CMK (cell line): ENCODE measurements at regions not wholly inside any gene's neighbourhood (a gene's known extent, or its start where the extent isn't known, plus 50 kb on each side); places are given as distances from the start of the nearest gene placed in this dataset.

Experiments
- DNase-seq: peaks from one replicate; pipeline ENCODE4 v3.0.0-alpha.2; 2010; ENCODE audit warnings: low read depth

DNA sequence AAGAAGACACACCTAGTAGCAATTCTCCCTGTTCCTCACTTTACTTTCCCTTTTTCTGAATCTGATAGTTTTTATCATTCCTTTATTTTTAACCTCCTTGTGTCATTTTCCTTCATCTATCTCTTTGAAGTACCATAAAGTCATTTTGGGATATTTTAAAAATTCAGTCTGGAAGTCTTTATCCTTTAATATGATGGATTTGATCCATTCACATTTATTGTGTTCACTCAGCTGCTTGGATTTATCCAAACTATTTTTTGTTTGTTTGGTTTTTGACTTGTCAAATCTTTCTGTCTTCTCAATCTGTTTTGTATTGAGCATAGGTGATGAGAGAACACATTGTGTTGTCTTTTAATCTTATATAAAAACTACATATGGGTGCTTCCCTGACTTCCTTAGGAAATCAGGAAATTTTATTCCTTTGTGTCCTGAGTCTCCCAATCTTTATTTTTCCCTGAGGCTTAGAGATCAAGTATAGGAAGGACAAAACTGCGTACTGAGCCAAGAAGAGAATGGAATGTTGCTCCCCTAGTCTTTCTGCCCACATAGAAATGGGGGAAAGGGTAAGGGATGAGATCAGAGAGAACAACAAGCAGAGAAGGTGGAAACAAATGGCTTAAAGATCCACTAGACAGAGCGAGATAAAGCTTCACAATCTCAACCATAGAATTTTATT lies 132.7 kb upstream of the HABP2 start:
- DNase-seq, result no peak

DNA sequence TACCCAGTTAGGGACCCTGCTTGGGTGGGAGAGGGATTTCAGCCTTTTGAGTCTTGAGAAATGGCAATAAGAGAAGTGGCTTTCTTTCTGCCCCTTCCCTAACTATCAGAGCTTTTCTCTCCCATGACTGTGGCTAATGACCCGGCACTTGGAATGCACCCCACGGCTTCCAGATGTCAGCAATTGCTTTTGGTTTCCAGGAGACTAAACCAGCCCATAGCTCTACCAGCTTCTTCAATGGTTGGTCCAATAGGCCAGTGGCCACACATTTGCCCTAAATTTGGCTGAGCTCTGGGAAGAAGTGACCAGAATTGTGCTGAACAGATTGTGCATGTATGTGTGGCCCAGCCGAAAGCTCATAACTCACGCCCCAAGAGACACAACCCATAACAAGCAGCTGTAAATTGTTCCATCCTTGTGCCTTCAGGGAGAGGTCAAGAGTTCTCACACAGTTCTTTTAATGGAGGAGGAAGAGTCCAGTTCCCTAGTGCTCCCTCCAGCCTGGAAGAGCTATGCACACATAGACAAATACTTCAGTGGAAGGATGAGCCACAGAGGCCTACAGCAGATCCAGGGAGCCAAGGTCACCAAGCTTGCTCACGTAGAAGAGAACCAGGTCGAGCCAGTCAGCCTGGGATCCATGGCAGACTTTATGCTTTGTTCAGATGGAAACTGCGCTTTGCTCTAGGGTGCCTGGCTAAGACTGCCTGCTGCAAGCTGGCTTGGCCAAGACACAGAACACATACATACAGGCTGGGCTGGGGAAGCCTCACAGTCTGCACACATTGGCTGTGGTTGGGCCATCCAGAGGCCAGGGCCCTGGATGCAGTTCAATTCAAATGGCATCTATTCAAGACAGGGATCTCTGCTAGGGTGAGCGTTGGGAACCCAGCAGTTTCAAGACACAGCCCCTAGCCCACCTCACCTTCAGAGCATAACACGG lies 131.8 kb upstream of the HABP2 start:
- no peak for DNase-seq

DNA sequence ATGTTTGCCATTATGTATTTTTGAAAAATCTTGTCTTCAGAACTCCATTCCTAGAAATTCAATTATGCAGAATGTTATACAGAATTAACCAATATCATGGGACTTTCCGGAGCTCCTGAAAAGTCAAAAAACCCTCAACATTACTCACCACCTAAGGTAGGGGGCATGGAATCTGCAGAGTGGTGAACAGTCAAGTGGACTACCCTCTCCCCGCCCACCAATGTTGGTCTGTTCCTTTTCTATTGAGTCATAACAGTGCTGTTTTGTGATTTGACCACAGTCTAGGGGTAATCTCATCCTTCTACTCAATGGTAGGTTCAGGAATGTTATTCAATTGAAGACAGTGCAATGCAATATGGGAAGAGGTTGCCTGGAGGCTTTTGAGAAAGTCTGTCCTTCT lies 130.5 kb upstream of the HABP2 start:
- DNase-seq, result no peak

DNA sequence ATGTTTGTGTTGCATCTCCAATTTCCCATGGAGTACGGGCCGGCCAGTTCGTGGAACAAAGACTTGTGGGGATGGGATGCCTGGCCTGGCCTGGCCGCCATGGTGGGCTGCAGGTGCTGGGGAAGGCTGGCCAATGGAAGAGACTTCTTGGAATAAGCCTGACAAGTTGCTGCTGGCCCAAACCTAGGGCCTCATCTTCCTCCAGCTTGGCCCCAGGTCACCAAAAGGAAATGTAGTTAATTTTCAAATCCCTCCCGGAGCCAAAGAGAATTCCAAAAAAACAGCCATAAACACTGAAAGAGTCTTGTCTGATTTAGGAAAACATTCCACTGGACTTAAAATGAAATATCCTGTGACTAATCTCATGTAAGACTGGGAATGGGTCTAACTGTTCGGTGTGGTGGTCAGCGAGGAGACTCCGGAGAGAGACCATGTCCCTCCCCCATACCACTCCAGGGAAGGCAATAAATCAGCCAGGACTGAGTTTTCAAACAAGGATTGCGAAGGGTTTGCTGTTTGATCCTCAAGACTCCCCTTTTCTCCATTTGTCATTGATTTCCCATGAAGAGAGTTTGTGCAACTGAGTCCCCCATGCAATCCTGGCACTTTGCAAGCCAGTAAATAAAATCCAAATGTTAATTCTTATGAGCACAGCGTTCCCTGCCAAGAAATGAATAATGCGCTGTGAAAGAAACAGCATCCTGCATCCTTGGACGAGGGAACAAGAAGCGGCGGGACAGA lies 128.7 kb upstream of the HABP2 start:
- DNase-seq, result no peak

DNA sequence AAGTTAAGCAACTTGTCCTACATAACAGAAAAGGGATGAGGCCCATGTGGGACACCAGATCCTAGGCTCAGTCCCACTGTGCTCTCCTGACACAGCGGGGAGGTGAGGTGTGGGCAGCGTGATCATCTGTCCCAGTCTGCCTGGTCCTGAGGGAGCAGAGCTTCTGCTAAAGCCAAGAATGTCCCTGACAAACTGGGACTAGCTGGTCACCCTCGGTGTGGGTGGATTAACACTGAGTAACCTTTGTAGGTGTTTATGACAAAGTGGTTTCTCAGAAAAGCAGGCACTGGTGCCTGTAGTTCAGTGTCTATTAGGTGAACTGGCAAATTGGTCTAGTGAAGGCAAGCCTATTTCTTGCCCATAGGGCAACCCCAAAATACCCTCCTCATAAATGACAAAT lies 127.8 kb upstream of the HABP2 start:
- DNase-seq, result no peak

DNA sequence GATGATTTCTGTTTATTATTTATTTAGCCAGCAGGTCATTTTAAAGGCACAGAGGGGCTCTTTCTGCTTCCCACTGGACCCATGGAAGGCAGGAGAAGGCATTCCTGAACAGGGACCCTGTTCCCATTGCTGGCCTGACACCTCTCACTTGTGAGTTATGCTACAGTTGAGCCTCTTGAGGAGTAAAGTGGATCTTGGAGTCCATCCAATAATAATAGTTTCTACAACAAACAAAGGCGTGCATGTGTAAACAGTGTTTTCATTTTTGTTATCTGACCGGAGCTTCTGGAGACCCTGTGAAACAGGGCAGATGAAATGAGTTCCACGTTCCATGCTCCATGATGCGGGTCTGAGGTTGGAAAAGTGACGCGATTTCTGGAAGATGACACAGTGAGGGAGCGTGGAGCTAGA lies 127.3 kb upstream of the HABP2 start:
- no peak for DNase-seq

DNA sequence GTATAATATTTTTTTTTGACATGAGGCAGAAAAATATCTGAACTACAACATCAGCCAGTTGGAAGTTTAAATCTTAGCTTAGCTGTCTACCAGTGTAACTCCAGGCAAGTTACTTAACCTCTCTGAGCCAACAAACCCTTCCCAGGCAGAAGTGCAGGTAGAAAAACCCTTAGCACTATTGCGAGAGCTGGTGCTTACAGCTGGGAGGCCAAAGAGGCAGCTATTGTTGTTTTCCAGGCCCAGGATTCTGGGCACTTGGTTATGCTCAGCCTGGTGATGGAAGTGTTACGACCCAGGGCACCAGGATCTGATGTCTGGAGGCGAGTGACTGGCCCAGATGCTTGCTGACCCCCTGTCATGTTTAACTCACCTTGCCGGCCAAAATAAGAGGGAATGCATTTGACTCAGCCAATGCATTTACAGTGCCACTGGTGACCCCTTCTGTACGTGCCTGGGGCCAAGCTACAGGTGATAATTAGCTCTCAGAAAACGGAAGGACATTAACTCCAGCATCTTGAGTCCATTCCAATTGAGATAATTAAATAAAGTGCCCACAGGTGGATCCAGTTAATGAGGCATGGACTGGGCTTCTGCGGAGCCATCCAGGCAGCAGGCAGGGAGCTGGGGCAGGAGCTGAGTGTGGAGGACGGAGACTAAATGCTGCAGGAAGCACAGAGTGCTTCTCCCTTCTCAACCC lies 126.5 kb upstream of the HABP2 start:
- no peak for DNase-seq

DNA sequence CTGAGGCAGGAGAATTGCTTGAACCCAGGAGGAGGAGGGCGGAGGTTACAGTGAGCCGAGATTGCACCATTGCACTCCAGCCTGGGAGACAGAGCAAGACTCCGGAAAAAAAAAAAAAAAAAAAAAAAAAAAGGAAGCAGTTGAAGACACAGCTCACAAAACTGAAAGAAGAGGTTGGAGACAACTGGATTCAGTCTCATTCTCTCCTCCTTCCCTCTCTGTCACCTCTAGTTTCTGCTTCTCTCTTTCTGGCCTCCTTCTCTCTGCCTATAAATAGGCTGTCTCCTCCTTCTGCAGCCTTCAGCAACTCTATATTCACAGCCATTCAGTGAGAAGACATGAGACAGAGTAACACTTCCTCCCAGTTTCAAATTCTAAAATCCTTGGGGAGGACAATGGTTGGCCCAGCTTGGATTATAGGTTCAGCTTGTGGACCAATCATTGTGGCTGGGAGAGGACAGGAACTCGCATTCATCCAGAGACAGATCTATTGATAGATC lies 125.6 kb upstream of the HABP2 start:
- DNase-seq, result no peak

DNA sequence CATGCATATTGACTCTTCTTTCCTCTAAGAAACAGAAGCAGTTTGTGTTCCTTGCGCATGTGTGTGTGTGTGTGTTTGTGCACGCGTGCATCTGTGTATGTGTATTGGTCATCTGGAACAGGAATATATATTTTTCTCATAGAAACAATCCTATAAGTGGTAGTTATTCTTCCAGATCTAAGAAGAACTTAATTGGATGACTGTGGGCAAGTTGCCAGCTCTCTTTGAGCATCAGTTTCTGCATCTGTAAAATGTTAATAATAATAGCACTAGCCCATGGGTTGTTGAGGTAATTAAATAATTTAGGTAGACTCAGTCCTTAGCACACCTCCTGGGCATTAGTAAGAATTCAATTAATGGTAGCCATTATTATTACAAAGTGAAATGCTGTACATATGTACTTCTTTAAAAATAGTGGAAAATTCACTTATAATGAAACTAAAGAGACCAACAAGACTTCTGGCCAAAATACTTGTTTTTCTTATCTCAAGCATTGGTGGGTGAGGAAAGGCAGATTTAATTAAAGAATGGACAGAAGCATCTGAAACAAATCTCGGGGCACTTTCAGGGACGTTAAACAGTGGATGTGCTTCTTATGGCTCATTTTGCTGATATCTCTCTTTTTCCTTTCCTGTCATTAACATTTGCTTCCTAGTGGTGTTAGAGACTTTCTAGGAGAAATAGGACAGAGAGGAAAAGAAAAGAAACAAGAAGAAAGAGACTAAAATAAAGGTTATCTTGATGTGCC lies 124.9 kb upstream of the HABP2 start:
- no peak for DNase-seq

DNA sequence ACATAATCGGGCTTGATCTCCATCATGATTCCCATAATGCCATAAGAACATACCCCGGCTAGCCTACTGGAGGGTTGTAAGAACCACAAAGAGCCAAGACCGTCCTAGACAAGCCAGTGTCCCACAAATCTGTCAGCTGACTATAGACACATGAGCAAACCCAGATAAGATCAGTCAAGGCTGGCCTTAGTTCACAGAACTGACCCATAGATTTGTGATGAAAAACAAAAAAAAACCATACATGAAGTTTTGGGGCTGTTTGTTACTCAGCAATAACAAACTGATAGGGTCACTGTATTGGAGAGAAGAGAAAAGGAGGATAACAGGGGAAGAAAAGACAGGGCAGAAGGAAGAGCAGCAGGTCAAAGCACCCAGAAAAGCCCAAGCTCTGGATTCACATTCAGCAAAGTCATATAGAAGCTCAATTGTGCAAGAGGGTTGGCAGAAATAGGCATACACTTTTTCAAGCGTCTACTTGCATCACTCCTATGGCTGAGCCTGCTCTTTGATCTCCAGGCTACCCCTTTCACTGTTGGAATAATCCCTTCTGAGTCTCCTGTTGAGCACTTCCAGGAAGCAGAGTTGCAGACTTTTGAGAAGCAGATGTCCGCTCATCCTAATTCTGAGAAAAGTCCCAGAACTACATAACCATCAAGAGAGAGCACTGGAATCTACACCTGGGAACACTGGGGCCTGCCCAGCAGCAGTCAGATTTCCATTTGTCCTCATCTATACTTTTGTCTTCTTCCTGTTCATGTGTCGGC lies 122.0 kb upstream of the HABP2 start:
- no peak for DNase-seq

DNA sequence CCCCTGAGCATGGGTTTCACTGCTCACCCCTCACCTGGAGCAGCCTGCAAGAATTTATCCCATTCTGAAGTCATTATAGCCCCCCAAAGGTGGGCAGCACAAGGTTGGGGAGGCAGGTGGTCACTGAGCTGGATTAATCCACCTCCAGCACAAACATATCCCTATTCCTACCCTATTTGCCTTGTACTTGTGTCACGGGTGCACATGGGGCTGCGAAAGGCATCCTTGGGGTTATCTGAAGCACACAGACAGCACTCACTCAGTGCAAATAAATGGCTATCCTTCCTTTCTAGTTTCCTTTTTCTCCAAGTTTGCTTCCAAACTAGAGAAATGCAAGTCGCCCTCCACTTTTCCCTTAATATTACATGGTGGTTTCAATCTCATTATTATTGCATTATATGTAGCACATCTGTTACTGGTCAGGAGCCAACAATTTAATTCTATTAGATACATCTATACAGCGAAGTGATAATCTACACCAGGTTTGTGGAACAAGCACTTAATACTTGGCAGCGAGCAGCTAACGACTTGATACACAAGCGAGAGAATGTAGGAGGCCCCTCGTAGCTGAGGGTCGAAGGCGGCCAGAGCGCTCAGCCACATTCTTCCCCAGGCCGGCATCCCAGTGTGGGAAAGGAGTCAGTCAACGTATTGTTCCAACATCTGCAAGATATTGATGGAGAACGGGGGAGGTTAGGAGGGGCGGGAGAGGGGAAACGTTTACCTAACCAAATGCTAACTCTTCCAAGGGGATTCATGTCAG lies 121.3 kb upstream of the HABP2 start:
- no peak for DNase-seq

DNA sequence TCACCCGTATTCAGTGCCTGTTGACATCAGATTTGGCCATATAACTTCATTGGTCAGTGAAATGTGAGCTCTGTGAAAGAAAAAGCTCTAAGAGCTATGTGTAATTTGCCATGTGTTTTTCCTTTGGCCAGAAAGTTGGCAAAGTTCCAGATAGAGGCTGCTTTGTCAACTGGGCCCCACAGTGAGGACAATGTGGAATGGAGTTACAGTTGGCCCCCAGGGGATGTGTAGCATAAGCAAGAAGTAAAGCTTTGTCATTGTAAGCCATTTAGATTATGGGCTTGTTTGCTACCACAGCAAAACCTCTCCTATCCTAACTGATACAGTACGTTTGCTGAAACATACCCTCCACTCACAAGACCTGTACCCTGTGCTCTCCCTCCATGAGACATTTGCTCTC lies 119.1 kb upstream of the HABP2 start:
- no peak for DNase-seq

DNA sequence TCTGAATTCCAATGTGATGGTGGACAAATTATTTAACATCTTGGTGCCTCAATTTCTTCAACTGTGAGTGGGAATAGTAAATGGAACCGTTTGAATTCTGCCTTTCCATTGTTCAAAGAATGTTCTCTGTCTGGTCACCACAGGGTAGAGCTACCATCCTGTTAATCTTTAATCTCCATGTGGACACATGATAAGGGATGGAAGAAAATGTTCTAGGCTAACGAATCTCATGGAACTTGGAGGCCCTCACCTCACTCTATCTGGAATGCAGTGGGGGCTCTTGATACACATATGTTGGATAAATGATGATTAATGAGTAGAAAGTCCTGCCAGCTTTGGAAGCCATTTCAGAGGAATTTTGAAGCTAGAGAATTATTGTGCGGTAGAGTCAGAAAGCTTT lies 118.5 kb upstream of the HABP2 start:
- DNase-seq, result no peak

DNA sequence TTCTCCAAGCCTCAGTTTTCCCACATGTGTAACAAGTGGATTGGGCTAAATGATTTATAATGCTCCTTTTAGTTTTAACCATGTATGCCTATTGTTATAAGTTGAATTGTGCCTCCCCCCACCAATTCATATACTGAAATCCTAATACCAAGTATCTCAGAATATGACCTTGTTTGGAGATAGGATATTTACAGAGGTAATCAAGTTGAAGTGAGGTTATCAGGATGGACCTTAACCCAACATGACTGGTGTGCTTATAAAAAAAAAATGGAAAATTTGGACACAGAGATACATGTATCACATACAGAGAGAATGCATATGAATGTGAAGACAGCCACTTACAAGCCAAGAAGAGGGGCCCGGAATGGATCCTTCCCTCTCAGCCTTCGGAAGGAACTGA lies 117.9 kb upstream of the HABP2 start:
- DNase-seq, result no peak

DNA sequence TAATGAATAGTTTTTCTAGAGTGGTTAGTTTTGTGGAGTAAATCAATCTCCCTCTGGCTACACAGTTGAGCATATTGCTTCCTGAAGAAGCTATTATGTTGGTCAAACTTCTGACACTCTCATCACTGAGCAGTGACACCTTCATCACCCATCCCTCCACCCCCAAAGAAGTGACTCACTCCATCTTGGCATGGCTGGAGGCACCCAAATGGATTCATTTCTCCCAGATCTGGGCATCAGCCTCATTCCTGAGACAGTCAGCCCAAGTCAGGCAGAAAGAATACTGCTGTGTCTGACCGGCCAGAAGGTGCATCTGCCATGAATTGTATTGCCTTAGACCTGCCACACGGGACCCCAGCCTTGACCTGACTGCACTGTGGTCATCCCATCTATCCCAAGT lies 117.0 kb upstream of the HABP2 start:
- DNase-seq, result no peak

DNA sequence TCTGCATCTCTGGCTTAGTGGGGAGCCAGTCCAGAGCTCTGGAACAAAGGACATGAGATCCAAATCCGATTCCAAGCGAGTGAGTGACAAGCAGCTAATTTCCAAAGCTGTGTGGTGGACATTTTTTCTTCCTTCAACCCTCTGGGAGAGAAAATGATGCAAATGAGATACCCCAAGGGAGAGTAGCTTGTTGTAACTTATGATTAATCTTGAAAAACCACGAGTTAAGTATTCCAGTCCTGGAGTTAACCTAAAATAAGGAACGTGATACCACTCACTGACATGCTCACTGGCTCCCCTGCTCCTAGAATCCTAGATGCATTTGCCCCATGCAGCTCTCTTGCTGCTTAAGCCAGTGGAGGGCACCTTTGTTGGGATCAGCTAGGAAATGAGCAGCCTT lies 116.0 kb upstream of the HABP2 start:
- DNase-seq, result no peak

DNA sequence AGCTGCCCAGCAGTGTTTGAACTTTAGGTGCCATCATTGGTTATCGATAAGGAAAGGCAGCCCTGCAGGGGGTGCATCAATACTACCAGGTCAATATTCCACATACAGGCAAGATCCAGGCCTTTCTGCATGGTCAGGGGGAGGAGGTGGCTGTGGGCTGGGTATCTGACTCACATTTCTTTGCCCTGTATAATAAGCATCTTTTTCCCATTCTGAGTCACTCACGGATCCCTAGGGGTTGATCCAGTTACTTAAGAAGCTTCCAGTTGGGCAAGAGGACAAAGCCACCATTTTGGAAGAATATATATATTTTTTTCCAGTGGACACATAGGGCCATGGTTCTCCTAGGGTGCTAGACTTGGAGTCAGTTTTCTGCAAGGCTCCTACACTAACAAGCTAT lies 114.2 kb upstream of the HABP2 start:
- DNase-seq, result no peak

DNA sequence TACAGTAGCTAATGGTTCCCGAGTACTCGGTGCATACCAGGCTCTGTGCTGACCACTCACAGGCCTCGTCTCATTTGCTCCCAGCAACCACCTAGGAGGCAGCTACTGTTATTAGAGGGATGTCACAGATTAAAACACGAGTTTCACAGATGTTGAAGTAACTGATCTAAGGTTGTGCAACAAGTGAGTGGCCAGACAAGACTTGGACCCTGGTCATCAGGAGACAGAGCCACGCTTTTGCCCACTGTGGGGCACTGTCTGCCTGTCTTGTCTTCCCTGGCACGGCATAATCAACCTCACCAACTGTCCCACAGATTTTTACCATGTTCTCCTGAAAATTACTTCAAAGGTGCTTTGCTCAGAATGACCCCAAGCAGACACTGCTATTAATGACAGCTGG lies 111.6 kb upstream of the HABP2 start:
- DNase-seq, result no peak

DNA sequence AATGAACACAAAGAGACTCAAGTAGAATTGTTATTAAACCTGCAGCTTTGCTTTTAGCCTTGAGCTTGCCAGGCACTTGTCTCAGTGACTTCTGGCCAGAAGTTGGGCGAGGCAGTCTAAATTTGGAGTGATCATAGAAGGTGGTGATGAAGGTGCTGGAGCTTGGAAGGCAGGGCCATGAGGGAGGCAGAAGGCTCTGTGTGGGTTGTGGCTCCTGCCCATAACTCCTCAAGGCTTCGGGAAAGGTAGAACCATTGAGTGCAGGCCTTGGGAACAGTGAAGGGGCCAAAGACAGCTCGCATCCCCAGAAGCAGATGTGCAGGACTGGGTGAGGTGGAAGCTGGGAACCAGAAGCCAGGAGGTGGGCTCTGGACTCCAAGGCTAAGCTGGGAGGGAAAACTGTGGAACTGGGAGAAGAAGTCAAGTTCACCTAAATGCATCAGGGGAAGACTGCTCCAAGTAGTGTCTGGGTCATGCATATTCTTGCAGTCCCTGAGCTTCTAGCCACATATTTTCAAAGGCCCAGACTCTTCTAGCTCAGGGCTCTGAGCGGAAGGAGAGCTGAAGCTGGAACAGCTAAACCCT lies 111.1 kb upstream of the HABP2 start:
- no peak for DNase-seq
